Kidney epithelial cell (primary cell): ENCODE measurements at regions not wholly inside any gene's neighbourhood (a gene's known extent, or its start where the extent isn't known, plus 50 kb on each side); places are given as distances from the start of the nearest gene placed in this dataset.

ENCODE experiments used
- DNase-seq: peaks from one replicate; pipeline ENCODE4 v3.0.0-alpha.2; 2010; ENCODE audit warnings: low read depth
- H3K27me3 ChIP-seq: 2 replicates; pipeline ENCODE4 v1.6.0; 2011; ENCODE audit warnings: low read length; ENCODE audit not compliant: control insufficient read depth, insufficient read depth
- H3K36me3 ChIP-seq: 2 replicates; pipeline ENCODE4 v1.5.1; 2011; ENCODE audit warnings: low read length; ENCODE audit not compliant: control insufficient read depth, insufficient read depth
- H3K4me3 ChIP-seq: 2 replicates; pipeline ENCODE4 v1.5.1; 2011; ENCODE audit warnings: low read depth, mild to moderate bottlenecking, control low read depth, low read length
- TF ChIP-seq, protein P1 (sequence below): IDR thresholded peaks from 2 replicates; pipeline ENCODE4 v1.5.1; 2011; ENCODE audit warnings: mild to moderate bottlenecking, moderate library complexity, low read length, control low read depth, inconsistent platforms; ENCODE audit not compliant: insufficient read depth, poor library complexity, severe bottlenecking

DNA sequence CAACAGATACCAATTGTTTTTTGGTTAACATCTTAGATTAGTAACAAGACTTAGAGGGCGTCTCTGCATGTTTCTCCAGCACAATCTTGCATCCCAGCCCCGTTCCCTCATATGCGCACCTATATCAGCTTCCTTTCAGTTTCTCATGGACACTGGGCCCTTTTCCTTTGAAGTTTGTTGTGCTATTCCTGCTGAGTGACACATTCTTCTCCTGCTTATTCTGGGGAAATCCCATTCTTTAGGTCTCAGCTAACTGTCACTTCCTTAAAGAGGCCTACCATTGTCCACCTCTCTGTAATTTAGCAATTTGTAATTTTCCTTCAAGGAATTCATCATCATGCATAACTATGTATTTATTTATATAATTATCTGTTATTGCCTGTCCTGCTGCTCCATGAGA, 110.3 kb upstream of the STEAP1B start:
- Histone ChIP-seq H3K36me3 (no peaks in the 10 kb centered on the region), H3K4me3 (no peak overlapping the region), H3K27me3 (no peaks in the 10 kb centered on the region)
- DNase-seq, result no peak
- TF ChIP-seq, protein P1, sequence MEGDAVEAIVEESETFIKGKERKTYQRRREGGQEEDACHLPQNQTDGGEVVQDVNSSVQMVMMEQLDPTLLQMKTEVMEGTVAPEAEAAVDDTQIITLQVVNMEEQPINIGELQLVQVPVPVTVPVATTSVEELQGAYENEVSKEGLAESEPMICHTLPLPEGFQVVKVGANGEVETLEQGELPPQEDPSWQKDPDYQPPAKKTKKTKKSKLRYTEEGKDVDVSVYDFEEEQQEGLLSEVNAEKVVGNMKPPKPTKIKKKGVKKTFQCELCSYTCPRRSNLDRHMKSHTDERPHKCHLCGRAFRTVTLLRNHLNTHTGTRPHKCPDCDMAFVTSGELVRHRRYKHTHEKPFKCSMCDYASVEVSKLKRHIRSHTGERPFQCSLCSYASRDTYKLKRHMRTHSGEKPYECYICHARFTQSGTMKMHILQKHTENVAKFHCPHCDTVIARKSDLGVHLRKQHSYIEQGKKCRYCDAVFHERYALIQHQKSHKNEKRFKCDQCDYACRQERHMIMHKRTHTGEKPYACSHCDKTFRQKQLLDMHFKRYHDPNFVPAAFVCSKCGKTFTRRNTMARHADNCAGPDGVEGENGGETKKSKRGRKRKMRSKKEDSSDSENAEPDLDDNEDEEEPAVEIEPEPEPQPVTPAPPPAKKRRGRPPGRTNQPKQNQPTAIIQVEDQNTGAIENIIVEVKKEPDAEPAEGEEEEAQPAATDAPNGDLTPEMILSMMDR, result no peak

DNA sequence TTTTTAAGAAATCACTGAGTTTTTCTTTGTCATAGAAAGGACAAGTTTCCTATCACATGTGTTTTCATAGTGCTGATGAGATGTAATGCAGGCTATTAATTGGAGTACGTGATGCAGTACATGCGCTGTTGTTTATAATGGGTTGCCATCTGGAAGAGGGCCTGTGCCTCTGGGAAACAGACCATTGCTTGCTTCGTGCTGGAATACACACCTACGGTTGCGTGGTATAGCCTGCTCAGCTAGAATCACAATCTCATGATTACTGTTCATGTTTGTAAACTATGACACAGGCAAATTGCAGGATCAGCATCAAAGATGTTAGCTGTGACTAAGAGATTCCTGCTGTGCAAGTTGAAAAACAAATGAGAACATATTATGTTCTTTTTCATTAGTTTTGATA, 107.2 kb upstream of the STEAP1B start:
- Histone ChIP-seq H3K27me3 (no peaks in the 10 kb centered on the region), H3K4me3 (no peak overlapping the region), H3K36me3 (no peaks in the 10 kb centered on the region)
- TF ChIP-seq, protein P1, result no peak
- DNase-seq, result no peak

DNA sequence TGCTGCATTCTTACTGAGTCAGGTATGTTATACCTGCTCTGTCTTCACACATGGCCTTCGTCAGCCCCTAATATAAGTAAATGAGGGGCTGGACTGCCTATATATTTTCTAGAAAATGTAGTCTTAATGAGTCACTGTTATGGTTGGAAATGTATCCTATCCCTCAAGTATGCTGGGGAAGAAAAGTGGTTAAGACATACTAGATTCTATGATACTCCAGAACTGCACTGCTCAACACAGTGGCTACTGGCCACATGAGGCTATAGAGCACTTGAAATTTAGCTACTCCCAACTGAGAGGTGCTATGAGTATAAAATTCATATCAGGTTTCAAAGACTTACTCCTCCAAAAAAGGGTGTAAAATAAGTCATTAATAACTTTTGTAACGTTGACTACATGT, 104.3 kb upstream of the STEAP1B start:
- H3K36me3 ChIP-seq, result no peaks in the 10 kb centered on the region
- no peak for DNase-seq
- TF ChIP-seq, protein P1, result no peak
- H3K4me3 ChIP-seq, result no peak overlapping the region
- no peaks in the 10 kb centered on the region for H3K27me3 ChIP-seq

DNA sequence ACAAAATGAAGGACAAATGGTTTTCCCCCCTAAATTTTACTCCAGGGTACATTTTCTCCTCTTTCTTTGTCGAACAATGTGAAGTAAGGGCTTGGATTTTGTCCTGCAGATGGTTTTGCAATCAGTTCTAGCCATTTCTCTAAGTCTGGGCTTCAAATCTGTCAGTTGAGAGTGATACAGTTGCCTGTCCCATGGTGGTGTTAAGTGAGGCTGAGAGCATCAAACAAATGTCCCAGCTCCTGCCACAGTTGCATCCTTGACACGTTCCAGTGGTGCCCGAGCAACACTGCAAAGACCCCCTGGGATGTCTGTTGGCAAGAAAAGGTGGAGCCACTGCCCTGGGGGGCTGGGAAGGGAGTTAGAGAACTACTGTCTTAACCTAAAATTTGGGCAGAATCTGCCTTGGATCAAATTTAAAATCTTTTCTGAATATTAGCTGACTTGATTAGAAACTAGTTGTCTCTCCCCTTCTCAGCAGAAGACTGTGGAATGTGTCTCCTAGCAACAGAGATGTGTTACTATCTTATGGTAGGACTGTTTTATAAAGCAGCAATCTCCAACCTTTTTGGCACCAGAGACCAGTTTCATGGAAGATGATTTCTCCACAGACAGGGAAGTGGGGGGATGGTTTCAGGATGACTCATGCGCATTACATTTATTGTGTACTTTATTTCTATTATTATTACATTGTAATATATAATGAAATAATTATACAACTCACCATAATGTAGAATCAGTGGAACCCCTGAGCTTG, 102.0 kb upstream of the STEAP1B start:
- Histone ChIP-seq H3K27me3 (no peaks in the 10 kb centered on the region), H3K36me3 (no peaks in the 10 kb centered on the region), H3K4me3 (no peak overlapping the region)
- TF ChIP-seq, protein P1, result no peak
- DNase-seq, result no peak

DNA sequence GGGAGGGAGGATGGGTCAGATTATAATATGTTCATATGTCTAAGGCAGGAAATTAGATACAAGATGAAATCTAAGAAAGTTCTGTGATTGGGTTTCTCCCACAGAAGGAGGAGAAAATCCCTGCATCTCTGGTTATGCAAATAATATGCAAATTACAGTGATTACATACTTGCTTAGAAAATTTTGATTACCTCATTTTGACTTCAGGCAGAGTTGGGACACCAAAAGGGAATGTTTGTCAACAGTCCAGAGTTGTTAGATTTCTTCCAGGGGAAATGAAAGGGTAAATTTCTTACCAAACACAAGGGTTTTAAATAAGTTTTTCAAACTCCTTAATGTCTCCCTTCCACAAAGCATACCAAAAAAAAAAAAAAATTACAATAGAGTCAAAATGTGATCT, 101.4 kb upstream of the STEAP1B start:
- no peak overlapping the region for H3K4me3 ChIP-seq
- no peaks in the 10 kb centered on the region for H3K36me3 ChIP-seq
- TF ChIP-seq, protein P1, result no peak
- no peaks in the 10 kb centered on the region for H3K27me3 ChIP-seq
- no peak for DNase-seq

DNA sequence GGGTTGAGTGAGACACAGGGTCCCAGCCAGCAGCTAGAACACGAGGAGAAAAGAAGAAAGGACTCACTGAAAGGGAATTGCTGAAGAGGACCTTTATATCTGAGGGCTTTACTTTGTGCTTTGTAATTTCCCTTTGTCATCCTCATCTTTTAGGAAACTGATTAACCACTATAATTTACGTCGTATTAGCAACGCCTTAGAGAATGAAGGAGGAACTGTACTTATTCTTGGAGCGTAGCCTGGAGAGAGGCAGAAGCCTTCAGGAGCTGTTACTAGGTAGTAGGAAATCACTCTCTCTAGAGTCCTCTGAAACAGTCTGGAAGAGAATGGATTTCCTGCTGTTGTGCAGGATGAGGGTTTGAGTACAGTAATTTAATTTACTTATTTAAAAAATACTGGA, 101.0 kb upstream of the STEAP1B start:
- Histone ChIP-seq H3K36me3 (no peaks in the 10 kb centered on the region), H3K4me3 (no peak overlapping the region), H3K27me3 (no peaks in the 10 kb centered on the region)
- no peak for DNase-seq
- TF ChIP-seq, protein P1, result no peak
